SH-SY5Y (cell line): ENCODE measurements at regions not wholly inside any gene's neighbourhood (a gene's known extent, or its start where the extent isn't known, plus 50 kb on each side); places are given as distances from the start of the nearest gene placed in this dataset.

Experiments used
- GATA2 ChIP-seq: IDR thresholded peaks from 2 replicates; pipeline ENCODE4 v1.6.1; 2011; ENCODE audit warnings: mild to moderate bottlenecking, low read depth, low read length
- GATA3 ChIP-seq: IDR thresholded peaks from 2 replicates; pipeline ENCODE4 v1.6.1; 2011; ENCODE audit warnings: low read depth, mild to moderate bottlenecking, low read length, moderate library complexity

DNA sequence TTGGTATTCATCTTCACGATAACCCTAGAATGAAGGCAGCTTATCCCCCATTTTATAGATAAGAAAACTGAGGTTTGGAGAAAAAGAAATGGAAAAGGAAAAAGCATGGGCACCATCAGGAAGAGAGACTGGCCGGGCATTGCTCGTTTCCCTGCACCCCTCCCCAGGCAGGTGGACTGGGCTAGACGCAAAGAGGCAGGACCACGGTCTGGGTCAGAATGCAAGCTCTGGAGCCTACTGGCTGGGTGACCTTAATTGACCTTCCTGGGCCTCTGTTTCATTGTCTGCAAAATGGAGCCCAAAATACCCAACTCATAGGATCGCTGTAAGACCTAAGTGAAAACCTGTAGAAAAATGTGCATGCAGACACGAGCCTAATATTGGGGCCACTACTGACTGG is 135.3 kb upstream of the GLI2 start:
- TF ChIP-seq GATA2 (no peak), GATA3 (no peak)

DNA sequence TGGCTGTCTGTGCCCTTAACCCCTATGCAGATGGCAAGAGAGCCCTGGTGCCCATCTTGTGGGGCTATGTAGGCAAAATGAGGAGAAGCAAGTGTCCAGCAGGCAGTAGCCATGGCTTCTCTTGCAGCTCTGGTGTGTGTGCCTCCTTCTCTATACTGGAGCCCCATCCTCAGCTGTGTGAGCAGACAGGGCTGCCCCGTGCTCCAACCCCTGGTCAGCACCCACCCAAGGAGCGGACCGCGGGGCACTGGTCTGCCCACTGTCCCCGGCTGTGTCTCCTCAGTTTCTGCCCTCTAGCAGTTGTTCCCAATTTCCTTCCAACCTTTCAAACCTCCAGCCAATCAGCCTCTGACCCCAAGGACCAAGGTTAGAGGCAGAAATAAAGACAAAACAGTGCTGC is 134.9 kb upstream of the GLI2 start:
- TF ChIP-seq GATA2 (no peak), GATA3 (no peak)

DNA sequence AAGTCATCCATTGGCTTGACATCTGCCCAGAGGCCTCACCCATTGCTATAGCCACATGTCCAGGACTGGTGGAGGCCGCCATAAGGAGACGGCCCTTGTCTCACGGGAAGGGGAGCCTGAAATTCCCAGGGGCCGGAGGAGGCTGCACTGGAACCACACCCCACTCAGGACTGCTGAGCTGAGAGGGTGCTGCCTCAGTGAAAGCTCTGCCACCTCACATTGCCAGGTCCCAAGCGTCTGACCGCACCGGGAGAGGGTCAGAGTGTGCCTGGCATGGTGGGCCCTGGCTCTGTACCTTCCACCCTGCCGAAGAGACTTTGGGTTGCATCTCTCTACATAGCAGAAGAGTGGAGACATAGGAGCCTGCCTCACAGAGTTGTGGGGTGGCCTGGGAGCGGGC is 134.1 kb upstream of the GLI2 start:
- no peak for TF ChIP-seq GATA2
- TF ChIP-seq GATA3: no peak

DNA sequence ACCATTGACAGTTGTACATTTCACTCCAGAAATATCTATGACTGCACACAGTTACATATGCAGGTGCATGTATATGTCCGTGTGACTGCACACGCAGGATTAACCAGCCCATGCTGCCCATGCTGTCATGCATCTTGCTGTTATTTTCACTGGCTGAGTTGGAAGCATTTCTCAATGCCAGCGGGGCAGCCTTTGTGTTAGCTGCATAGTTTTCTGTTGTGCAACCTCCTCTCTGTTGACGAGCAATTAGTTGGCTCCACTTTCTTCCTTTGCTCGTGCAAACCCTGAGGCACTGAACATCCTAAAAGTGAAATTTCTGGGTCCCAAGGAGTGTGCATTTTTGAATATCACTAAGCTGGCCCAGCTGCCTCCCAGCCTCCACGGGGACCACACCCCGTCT is 133.4 kb upstream of the GLI2 start:
- TF ChIP-seq GATA3 (no peak), GATA2 (no peak)

DNA sequence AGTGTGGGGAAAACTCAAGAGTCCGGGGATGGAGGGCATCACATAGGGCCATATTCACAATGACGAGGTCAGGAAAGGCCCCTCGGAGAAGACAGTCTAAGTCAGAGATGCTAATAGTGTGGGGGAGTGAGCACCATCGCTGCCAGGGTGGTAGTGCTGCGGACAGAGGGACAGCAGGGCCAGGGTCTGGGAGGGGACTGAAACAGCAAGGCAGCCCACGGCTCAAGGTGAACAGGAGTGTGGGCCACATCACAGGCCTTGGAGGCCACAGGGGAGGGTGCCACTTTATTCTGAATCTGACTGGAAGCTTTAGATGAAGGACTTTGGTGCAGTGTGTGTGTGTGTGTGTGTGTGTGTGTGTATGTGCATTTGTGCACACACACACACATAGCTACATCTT is 130.9 kb upstream of the GLI2 start:
- no peak for TF ChIP-seq GATA2
- no peak for TF ChIP-seq GATA3

DNA sequence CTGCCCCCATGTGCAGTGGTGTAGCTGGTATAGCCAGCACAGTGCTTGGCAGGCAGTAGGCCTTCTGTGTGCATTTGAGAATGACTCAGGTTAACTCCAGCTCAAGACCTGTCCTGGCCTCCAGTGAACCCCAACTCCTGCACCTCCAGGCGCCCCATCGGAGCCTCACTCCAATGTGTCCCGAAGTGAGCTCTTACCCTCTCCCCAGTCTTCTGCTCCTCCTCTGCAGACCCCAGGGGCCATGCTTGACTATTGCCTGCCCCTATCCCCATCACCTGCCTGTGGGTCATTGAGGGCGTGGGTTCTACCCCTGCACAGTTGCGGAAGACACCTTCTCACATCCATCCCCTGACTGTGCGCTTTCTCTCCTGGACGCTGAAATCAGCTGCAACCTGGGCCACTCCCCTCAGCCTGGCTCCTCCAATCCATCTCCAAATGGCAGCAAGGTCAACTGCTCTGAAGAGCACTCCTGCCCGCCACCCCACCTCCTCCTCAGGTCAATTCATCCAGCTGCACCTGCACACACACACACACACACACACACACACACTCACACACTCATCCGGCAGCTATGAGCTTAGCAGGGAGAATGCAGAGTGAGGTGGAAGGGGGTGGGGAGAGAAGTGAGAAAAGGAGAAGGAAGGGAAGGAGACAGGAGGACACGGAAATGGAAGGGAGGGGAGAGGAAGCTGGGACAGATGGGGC is 130.3 kb upstream of the GLI2 start:
- TF ChIP-seq GATA2: no peak
- TF ChIP-seq GATA3: no peak

DNA sequence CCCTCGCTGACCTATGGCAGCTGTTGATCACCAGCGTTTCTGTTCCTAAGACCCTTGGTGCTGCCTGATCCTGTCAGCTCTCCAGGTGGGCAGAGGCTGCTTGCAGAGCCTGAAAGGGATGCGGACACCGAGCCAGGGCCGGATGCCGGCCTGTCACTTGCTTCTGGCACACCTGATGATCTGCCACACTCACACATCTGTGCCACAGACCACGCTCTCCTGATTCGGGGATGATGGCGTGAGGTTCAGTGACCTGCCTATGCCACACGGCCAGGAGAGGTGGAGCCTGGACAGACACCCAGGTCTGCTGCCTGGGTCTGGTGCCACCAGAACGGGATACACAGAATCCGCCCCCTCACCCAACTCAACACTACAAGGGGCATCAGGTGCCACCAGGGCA is 129.4 kb upstream of the GLI2 start:
- TF ChIP-seq GATA2: no peak
- no peak for TF ChIP-seq GATA3

DNA sequence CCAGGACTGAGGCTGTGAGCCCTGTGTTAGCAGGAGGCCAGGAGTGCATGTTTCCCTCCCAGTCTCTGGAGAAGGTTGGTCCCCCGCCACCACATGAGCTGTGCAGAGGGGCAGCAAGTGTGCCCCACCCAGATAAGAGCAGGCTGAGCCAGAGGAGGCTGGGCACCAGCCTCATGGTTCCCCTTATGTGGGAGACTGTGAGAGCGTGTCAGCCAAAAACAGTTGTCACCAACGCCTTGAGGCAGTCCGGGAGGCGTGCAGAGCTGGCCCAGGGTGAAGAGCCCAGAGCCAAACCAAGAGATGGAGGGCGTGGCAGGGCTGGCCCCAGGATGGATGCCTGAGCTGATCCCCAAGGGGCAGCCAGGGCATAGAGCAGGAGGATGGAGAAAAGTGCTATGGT is 128.7 kb upstream of the GLI2 start:
- TF ChIP-seq GATA2 (no peak), GATA3 (no peak)

DNA sequence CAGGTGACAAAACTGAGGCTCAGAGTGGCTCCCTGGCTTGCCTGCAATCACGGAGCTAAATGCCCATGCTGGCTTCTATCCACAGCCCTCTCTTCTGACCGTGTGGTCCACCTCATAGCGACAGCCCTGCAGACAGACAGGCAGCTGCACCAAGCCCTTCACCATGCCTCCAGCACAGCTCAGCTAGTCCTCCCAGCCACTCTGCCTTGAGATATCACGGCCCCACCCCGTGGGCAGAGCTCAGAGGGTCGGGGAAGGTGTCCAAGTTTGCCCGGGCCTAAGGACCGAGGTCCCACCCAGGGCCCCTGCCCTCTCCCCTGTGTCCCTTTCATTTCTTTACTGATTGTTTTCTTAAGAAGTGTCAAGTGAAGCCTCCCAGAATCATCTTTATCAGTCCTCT is 128.2 kb upstream of the GLI2 start:
- TF ChIP-seq GATA2 (no peak), GATA3 (no peak)

DNA sequence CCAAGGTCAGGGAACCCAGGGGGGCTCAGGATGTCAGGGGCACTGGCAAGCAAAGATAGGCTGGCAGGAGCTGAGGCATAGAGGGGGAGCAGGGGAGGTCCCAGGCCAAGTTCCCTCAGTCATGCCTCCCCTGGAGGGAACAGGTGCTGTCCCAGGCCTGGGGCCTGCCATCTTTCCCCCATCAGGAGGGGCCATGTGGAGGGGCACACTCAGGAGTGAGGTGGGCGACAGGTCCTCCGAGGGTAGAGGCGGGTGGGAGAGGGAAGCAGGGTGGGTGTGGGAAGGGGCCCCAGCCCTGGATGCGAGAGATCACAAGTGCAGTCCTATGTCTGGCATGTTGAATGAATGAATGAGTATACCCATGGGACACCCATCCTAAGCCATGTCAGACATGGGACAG is 127.7 kb upstream of the GLI2 start:
- no peak for TF ChIP-seq GATA2

DNA sequence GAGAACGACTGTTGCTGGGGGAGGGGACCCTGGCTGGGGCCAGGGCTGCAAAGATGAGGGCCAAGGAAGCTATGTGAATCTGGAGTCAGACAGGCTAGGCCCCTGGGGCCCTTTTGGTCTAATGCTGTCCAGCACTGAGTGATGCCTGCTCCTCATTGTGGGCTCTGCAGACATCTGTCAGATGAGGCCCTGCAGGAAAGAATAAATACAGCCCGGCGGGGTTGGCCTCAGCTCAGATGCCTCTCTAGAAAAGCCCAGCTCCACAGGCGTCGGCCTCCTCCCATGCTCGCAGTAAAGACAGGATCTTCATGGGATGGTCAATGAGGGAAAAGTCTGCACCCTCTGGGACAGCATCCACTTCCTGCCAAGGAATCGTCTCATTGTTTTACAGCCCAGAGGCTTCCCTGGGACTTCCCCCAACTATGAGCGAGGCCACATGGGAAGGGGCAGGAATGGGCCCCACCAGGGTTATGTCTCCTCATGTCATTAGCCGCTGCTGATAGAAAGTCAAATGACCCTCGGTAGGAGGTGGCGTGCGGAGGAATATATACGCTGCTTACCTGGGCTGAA is 125.8 kb upstream of the GLI2 start:
- TF ChIP-seq GATA2: no peak
- no peak for TF ChIP-seq GATA3

DNA sequence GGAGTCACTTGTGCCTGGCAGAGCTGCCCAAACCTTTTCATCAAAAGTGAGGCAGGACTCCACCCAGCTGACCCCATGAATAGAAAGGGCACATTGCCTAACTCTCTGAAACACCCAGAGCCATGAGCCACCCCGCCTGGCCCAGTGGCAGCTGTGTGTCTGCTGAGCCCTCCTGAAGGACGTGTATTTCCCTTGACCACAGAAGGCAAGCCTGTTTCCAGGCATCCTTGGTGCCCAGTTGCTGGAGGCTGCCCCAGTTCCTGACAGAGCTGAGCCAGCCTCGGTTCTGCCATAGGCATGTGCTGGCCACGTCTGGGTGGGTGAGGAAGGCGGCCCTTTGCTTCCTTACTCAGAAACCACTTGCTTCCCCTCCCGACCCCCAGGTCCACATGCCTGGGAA is 124.7 kb upstream of the GLI2 start:
- TF ChIP-seq GATA3 (no peak), GATA2 (no peak)

DNA sequence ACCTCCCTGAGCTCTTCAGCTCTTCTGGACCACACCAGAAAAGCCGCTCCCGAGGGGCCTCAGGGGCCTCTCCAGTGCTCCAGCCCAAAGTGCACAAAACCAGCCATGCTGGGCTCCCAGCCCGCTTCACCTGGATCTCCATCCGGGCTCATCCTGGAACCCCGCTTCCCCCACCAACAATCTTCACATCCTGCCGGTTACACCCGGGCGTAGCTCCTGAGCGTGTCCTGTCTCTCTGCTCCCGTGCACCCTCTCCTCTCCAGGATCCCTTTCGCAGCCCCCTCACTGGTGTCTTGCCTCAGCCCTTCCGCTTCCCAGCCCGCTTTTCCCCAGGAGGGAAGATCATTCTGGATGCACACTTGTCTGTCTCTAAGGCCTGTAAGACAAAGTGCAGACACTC is 123.7 kb upstream of the GLI2 start:
- TF ChIP-seq GATA3 (no peak), GATA2 (no peak)

DNA sequence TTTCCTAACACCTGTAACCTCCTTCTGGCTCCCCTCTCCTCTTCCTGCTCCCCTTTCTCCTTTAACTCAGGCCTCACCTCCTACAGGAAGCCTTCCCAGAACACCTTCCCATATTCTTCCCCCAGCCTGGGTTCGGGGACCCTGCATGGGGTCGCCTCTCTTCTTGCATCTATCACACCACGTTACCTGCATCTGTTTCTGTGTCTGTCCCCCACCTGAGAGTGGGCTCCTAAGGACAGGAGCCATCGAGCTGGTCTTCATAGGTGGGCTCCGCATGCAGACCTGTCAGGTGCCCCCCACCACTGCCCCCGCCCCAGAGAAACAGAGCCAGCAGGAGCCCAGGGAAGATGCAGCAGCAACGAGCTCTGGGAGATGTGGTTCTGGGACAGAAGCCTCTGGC is 123.2 kb upstream of the GLI2 start:
- TF ChIP-seq GATA2 (no peak), GATA3 (no peak)

DNA sequence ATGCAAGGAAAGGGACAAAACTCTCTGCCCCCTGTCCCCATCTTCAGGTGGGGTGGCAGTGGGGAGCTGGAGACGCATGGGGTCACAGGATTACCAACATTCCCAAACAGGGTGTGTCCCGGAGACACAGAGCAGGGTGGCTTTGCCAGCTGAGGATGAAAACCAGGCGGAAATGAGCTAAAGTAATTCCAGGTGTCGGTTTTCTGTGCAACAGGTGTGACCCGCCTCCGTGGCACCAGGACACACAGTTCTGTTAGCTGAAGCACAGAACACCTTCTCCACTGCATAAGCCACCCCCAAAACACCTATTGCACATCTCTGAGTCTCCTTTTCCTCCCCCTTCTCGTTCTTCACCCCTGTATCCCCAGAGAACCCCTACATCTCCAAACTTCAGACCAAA is 122.7 kb upstream of the GLI2 start:
- TF ChIP-seq GATA3 (no peak), GATA2 (no peak)

DNA sequence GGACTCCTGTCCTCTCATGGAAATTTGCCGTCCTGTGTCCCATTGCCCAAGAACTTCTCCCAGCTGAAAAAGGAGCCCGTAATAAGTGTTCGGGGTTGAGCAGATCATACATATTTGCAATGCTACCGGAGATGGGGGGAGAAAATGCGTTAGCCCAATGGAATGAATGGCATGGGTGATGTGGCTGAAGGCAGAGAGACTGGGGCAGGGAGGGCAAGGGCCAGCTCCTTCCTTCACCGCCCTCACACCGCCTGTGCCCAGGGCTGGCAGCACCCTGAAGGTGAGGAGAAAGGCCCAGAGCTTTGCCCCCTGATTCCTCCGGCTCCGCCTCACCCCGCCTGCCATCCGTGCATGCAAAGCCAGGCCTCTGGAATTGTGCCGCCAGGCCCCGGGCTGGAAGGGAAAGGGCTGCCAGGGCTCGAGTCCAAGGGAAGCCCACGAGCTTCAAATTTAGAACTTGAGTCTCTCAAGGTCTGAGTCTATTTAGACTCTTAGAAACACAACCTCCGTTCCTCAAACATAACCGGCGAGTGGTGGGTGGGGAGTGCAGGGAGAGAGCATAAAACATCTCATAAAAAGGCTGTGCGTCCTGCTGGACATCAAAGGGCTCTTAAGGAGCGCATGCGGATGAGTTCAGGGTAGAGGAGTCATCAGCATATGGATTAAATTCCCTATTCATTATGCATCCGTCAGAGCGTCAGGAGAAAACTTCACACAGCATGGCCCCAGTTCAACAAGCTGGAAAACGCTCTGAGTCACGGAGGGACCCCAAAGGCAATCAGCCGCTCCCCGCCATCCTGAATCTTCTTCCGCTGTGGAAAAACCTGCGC is 121.7 kb upstream of the GLI2 start:
- no peak for TF ChIP-seq GATA2
- TF ChIP-seq GATA3: no peak
